ENCODE measurements at regions not wholly inside any gene's neighbourhood (a gene's known extent, or its start where the extent isn't known, plus 50 kb on each side); places are given as distances from the start of the nearest gene placed in this dataset.
"Not testable (repeated sequence)": the region's sequence is repeated elsewhere in the genome, so short reads cannot be mapped to it uniquely, and the experiment has no call there.

GRCh38 chr12:22812531-22812930 lies 187.6 kb downstream of the ETNK1 start:
- no peak for DNase-seq

GRCh38 chr12:22821985-22822384 lies 197.0 kb downstream of the ETNK1 start:
- no peak for DNase-seq

GRCh38 chr12:22826026-22826425 lies 201.1 kb downstream of the ETNK1 start:
- no peak for DNase-seq

GRCh38 chr12:22826446-22826981 lies 201.5 kb downstream of the ETNK1 start:
- not testable (repeated sequence) for DNase-seq

- DNase-seq, result no peak
Measured at GRCh38 chr12:22828066-22828465, 203.1 kb downstream of the ETNK1 start.

- DNase-seq, result no peak
Measured at GRCh38 chr12:22835431-22835830, 210.5 kb downstream of the ETNK1 start.

- no peak for DNase-seq
Measured at GRCh38 chr12:22850185-22850584, 225.2 kb downstream of the ETNK1 start.

- no peak for DNase-seq
Measured at GRCh38 chr12:22851532-22851931, 226.6 kb downstream of the ETNK1 start.

- DNase-seq, result no peak
Measured at GRCh38 chr12:22855456-22855855, 230.5 kb downstream of the ETNK1 start.

- no peak for DNase-seq
Measured at GRCh38 chr12:22856178-22856577, 231.2 kb downstream of the ETNK1 start.

GRCh38 chr12:22858849-22859570 lies 234.0 kb downstream of the ETNK1 start:
- DNase-seq, result no peak

- DNase-seq, result no peak
Measured at GRCh38 chr12:22860926-22861325, 236.0 kb downstream of the ETNK1 start.

GRCh38 chr12:22865822-22866221 lies 240.9 kb downstream of the ETNK1 start:
- DNase-seq, result no peak

- DNase-seq, result no peak
Measured at GRCh38 chr12:22866406-22866805, 241.4 kb downstream of the ETNK1 start.

- DNase-seq, result no peak
Measured at GRCh38 chr12:22874151-22874550, 249.2 kb downstream of the ETNK1 start.

- DNase-seq, result no peak
Measured at GRCh38 chr12:22876262-22876661, 251.3 kb downstream of the ETNK1 start.

- DNase-seq, result no peak
Measured at GRCh38 chr12:22879203-22879602, 254.2 kb downstream of the ETNK1 start.

GRCh38 chr12:22880331-22880730 lies 255.4 kb downstream of the ETNK1 start:
- no peak for DNase-seq

GRCh38 chr12:22880807-22881206 lies 255.8 kb downstream of the ETNK1 start:
- no peak for DNase-seq

- no peak for DNase-seq
Measured at GRCh38 chr12:22881878-22882385, 257.0 kb downstream of the ETNK1 start.

- DNase-seq, result no peak
Measured at GRCh38 chr12:22882559-22882958, 257.6 kb downstream of the ETNK1 start.

- DNase-seq, result no peak
Measured at GRCh38 chr12:22893878-22894277, 268.9 kb downstream of the ETNK1 start.

GRCh38 chr12:22899184-22899583 lies 274.2 kb downstream of the ETNK1 start:
- DNase-seq, result no peak

GRCh38 chr12:22900401-22900800 lies 275.4 kb downstream of the ETNK1 start:
- DNase-seq, result no peak

- no peak for DNase-seq
Measured at GRCh38 chr12:22904485-22904884, 279.5 kb downstream of the ETNK1 start.

Measured in stimulated activated CD4-positive, alpha-beta T cell treated with anti-CD3 and anti-CD28 coated beads, Interleukin-4, amount 100 ng/mL, for 24 hours (primary cell).